Cardiac muscle cell (in vitro differentiated cells and primary cell): ENCODE measurements at regions not wholly inside any gene's neighbourhood (a gene's known extent, or its start where the extent isn't known, plus 50 kb on each side); places are given as distances from the start of the nearest gene placed in this dataset.

Experiments used
- DNase-seq, 2 donors: peaks; one replicate each; pipeline versions ENCODE4 v3.0.0 to v3.0.0-alpha.2; 2010 to 2017; ENCODE audit warnings: low read depth in 1 of 2, low spot score in 1 of 2
- H3K27ac ChIP-seq: fragments of 200-600 bp; sonication (generic); 2 replicates; pipeline ENCODE4 v1.5.1; 2016
- H3K27me3 ChIP-seq: fragments of 200-600 bp; sonication (generic); 2 replicates; pipeline ENCODE4 v1.6.0; 2016; ENCODE audit warnings: control low read depth
- H3K36me3 ChIP-seq: fragments of 200-600 bp; sonication (generic); 2 replicates; pipeline ENCODE4 v1.5.1; 2016; ENCODE audit warnings: control low read depth
- H3K4me1 ChIP-seq: fragments of 200-600 bp; sonication (generic); 2 replicates; pipeline ENCODE4 v1.8.1; 2017; ENCODE audit warnings: low read depth, mild to moderate bottlenecking, mixed run types
- H3K4me3 ChIP-seq: fragments of 200-600 bp; sonication (generic); 2 replicates; pipeline ENCODE4 v1.5.1; 2016; ENCODE audit warnings: mild to moderate bottlenecking
- H3K9me3 ChIP-seq: fragments of 200-600 bp; sonication (generic); 2 replicates; pipeline ENCODE4 v1.5.1; 2017; ENCODE audit warnings: low read depth, mild to moderate bottlenecking, control low read depth
- TF ChIP-seq, protein P1 (sequence below): IDR thresholded peaks from 2 replicates; pipeline ENCODE4 v1.5.1; 2012; ENCODE audit warnings: low read depth, mild to moderate bottlenecking, low read length

DNA sequence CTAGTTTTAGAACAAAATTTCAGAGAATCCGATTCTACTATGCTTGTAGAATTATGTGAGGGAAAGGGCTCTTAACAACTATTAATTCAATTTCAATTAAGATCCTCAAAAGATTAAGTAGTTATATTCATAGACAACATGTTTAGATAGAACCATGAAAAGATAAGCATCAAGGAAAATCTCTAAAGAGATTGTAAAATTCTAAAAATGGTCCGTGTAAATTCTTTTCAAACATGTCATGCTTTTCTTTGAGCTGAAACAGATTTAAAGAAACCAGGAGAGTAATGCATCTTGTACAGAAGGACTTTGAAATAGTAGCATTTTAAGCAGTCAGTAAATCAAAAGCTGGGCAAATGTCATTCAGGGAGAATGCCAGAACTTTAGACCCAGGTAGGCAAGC, 1080.6 kb upstream of the B3GALT2 start:
- Histone ChIP-seq H3K27me3 (no peaks in the 10 kb centered on the region), H3K36me3 (no peaks in the 10 kb centered on the region), H3K27ac (no peak overlapping the region), H3K9me3 (no peaks in the 10 kb centered on the region), H3K4me3 (no peak overlapping the region), H3K4me1 (no peaks in the 10 kb centered on the region)
- no peak for DNase-seq
- TF ChIP-seq, protein P1, sequence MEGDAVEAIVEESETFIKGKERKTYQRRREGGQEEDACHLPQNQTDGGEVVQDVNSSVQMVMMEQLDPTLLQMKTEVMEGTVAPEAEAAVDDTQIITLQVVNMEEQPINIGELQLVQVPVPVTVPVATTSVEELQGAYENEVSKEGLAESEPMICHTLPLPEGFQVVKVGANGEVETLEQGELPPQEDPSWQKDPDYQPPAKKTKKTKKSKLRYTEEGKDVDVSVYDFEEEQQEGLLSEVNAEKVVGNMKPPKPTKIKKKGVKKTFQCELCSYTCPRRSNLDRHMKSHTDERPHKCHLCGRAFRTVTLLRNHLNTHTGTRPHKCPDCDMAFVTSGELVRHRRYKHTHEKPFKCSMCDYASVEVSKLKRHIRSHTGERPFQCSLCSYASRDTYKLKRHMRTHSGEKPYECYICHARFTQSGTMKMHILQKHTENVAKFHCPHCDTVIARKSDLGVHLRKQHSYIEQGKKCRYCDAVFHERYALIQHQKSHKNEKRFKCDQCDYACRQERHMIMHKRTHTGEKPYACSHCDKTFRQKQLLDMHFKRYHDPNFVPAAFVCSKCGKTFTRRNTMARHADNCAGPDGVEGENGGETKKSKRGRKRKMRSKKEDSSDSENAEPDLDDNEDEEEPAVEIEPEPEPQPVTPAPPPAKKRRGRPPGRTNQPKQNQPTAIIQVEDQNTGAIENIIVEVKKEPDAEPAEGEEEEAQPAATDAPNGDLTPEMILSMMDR, result no peak

DNA sequence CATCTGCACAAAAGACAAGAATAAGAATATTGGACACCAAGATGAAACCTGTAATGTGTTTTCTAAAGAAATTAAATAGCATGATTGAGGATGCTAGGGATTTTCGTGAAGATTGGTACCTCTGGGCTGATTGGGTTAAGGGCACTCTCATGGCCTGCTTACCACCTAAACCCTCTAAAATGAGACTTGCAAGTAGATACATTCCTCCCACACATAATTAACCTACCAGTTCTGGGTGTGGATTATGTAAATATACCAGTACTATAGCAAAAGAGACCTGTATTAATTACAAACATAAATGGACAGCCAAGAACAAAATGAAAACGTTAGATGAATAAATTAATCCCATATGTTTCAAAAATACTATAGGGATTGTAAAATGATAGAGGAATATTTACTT, 1069.6 kb upstream of the B3GALT2 start:
- DNase-seq, result no peak
- Histone ChIP-seq H3K9me3 (no peaks in the 10 kb centered on the region), H3K4me1 (no peaks in the 10 kb centered on the region), H3K4me3 (no peak overlapping the region), H3K27me3 (no peaks in the 10 kb centered on the region), H3K27ac (no peak overlapping the region), H3K36me3 (no peaks in the 10 kb centered on the region)
- TF ChIP-seq, protein P1, result no peak

DNA sequence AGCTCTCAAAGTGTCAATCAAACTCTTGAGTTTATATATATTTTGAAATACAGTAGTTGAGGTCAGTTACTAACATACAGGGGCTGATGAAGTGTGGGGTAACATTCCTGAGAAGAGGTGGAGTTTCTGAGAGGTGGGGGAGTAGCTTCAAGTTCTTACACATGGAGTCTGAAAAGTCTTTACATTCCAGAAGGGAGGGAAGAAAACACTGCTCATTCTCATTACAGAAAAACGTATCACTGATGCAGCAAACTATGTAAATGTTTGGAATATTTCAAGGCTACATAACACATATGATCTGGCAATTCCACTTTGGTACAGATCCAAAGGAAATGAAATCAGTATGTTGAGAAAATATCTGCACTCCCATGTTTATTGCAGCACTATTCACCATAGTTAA, 1065.8 kb upstream of the B3GALT2 start:
- no peaks in the 10 kb centered on the region for H3K4me1 ChIP-seq

DNA sequence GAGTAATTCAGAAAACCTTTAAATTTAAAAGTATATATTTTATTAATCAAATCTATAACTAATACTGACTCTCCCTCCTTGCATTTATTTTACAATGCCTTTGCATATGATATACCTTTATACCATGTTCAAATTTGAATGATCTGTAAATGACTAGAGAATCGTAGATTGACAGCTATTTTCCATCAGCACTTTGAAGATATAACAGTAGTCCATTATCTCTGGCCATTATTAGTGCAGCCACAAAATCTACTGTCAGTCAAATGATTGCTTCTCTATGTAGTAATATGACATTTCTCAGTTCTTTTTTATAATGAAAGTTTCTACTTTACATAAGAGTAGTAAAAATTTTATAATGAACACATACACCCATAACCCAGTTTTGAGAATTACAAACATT, 1054.8 kb upstream of the B3GALT2 start:
- Histone ChIP-seq H3K27me3 (no peaks in the 10 kb centered on the region), H3K36me3 (no peaks in the 10 kb centered on the region), H3K4me3 (no peak overlapping the region), H3K27ac (no peak overlapping the region), H3K9me3 (no peaks in the 10 kb centered on the region), H3K4me1 (no peaks in the 10 kb centered on the region)
- no peak for DNase-seq
- TF ChIP-seq, protein P1, result no peak

More for the DNA sequence above, 1065.8 kb upstream of the B3GALT2 start:
- Histone ChIP-seq H3K27ac (no peak overlapping the region), H3K4me3 (no peak overlapping the region), H3K9me3 (no peaks in the 10 kb centered on the region), H3K27me3 (no peaks in the 10 kb centered on the region), H3K36me3 (no peaks in the 10 kb centered on the region)
- peak in 1 of 2 donors; percentile 14 for DNase-seq
- TF ChIP-seq, protein P1, result no peak

DNA sequence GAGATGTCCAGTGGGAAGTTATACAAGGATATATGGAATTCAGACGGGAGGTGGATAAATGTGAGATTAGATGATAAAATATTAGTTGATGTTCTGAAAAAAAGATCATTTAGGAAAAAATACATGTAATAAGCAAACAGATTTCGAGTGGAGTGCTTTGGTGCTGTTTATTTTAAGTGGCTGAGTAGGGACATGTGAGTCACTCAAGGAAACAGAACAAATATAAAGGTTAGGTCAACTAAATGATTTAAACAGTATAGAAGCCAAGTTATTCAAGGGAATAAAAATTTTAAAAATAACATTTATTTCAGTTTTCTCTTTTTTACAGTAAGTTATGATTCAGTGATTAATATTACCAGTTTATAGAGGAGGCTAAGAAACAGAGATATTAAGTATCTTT, 1046.7 kb upstream of the B3GALT2 start:
- no peak for DNase-seq
- Histone ChIP-seq H3K27ac (no peak overlapping the region), H3K4me3 (no peak overlapping the region), H3K4me1 (no peaks in the 10 kb centered on the region), H3K36me3 (no peaks in the 10 kb centered on the region), H3K9me3 (no peaks in the 10 kb centered on the region), H3K27me3 (no peaks in the 10 kb centered on the region)
- TF ChIP-seq, protein P1, result no peak
